Esophagus mucosa (tissue), 1 donor: ENCODE measurements at regions not wholly inside any gene's neighbourhood (a gene's known extent, or its start where the extent isn't known, plus 50 kb on each side); places are given as distances from the start of the nearest gene placed in this dataset.

Experiments
- ATAC-seq: fragments of 200-7000 bp; cut with Tn5 transposase; one replicate; pipeline ENCODE4 v1.9.1; 2020
- donor health status: DM: yes; HTN: yes; CAD: no.

GRCh38 chr16:59783191-59783590 lies 1049.1 kb upstream of the GOT2 start:
- no peak for ATAC-seq

DNA sequence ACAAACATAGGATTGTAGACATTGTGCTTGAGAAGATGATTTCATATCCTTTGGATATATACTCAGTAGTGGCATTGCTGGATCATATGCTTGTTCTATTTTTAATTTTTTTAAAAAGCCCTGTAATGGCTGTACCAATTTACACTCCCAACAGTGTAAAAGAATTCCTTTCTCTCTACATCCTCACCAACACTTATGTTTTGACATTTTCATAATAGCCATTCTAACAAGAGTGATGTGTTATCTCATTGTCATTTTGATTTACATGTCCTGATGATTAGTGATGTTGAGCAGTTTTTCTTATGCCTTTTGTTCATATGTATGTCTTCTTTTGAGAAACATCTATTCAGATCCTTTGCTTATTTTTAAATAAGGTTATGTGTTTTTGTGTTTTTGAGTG lies 1039.2 kb upstream of the GOT2 start:
- ATAC-seq, result no peak

GRCh38 chr16:59759296-59759695 lies 1025.2 kb upstream of the GOT2 start:
- no peak for ATAC-seq

DNA sequence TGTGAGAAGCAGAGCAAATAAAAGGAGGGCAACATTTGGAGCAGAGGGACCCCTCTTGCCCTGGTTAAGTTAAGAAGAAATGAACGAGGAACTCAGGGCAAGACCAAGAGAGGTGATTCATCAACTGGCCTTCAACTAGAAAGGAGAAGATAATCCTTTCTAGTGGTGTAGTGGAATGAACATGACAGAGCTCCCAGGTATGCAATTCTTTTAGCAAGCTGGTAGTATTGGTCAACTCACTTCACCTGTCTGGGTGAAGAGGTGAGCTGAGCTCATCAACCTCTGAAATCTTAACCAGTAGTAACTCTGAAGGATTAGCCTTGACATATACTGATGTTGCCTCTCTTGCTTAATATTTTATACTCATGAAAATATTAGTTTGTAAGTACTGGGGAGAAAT lies 1024.7 kb upstream of the GOT2 start:
- no peak for ATAC-seq

DNA sequence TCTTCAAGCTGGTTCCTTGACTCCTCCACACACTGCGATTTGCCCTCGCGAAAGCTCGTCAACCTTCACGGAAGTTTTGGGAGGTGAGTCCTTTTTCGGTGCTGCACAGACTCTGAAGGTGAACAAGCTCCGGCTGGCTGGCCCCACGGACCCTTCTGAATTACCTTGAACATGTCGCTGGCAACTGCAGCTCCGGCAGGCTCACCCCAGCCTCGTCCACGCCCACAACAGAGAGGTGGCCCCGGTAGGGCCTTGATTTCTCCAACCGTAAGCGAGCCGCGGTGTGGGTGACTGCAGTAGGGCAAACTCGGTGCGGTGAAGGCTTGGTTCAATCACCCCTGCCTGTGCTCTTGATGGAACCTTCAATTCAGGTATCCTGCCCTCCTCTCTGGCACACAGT lies 1020.7 kb upstream of the GOT2 start:
- ATAC-seq, result no peak

DNA sequence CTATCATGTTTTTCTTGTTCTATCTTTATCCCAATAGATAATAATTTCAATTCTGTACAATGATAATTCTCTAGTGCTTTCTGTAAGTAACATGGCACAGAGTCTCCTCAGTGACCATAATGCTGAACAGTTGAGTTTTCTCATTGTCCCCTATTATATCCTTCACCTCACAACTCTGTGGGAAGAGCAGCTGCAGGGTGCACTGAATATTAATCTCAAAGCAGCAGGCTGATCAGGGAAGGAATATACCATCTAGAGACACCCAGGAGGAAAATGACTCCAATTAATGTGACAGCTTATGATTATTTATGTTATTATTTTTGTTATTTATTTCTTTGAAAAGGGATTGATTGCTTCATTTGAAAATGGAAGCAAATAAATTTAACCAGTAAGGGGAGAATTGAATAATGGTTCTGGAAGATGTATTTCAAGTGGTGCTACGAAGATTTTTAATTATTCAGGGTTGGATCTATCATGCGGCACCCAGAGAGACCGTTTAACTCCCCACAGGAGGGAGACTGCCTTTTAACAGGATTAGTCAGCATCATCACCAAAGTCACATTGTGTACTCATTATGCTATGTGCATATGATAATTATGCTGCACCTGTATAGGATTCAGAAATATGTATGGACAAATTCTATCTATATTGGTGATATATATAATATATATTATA lies 1015.7 kb upstream of the GOT2 start:
- ATAC-seq, result no peak

- ATAC-seq, result no peak
Observed at GRCh38 chr16:59748531-59748930, 1014.4 kb upstream of the GOT2 start.

GRCh38 chr16:59743504-59743903 lies 1009.4 kb upstream of the GOT2 start:
- ATAC-seq, result no peak

DNA sequence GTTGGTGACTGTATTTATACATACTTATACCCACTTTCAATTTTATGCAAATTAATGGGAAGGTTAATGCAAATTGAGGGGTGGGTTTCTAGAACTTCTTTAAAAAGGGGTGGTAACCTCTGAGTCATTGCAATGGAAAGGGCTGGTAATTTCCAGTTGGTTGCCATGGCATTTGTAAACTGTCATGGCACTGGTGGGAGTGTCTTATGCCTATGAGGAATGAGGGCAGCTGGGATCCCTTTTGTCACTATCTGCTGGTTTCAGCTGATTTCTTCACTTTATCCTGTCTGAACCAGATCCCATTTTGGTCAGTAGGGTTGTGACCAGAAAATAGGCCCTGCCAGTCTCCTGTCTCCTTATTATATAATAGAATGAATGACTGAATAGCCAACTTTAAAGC lies 1006.7 kb upstream of the GOT2 start:
- ATAC-seq, result no peak

GRCh38 chr16:59737274-59737673 lies 1003.2 kb upstream of the GOT2 start:
- no peak for ATAC-seq

- no peak for ATAC-seq
Observed at GRCh38 chr16:59733321-59733720, 999.2 kb upstream of the GOT2 start.

DNA sequence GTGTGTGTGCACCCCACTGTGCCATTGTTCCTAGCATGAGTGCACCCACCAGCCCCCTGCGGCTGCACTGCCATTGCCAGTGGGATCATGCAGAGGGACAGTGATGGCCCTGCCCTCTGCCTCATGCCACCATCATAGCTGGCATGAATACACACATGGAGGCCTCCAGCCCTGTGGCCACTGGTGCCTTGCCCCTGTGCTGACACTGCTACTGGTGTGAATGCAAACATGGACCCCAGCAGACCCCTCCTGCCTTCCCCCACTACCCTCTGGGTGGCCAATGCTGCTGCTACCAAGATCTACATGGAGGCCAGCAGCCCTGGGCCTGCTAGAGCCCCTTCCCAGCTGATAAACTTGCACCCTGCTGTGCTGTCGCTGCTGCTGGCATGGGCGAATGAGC lies 995.5 kb upstream of the GOT2 start:
- no peak for ATAC-seq

GRCh38 chr16:59719121-59719520 lies 985.0 kb upstream of the GOT2 start:
- no peak for ATAC-seq

GRCh38 chr16:59707436-59708226 lies 973.5 kb upstream of the GOT2 start:
- ATAC-seq, result no peak

- no peak for ATAC-seq
Observed at GRCh38 chr16:59701963-59702930, 968.1 kb upstream of the GOT2 start.

GRCh38 chr16:59699786-59700185 lies 965.7 kb upstream of the GOT2 start:
- ATAC-seq, result no peak

DNA sequence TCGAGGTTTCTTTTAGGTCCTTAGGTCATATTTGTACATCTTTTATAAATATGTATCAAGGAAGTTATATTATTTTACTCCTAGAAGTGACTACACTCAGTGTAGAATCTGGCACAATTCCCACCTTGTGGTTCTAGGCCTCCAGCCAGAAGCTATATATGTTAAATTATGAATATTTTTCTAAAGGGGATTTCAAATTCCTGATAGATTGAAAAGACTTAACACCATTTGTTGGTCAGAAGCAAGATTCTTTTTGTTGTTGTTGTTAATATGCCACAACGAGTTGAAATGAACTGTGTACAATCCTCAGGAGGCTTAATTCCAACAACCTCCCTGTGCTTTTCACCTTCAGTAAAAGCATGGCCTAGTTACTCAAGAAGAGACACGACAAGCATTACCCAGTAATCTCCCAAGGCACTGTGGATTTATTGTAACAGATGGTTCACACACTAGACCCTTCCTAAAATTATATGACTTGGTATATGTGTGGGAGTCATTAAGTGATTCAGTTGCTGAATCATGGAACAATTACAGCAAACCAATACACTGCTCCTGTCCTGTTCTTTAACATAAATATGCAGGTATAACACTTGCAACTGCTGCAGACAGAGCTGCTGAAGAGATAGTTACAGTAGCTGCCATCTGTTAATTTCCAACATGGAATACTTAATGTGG lies 964.4 kb upstream of the GOT2 start:
- ATAC-seq, result no peak

DNA sequence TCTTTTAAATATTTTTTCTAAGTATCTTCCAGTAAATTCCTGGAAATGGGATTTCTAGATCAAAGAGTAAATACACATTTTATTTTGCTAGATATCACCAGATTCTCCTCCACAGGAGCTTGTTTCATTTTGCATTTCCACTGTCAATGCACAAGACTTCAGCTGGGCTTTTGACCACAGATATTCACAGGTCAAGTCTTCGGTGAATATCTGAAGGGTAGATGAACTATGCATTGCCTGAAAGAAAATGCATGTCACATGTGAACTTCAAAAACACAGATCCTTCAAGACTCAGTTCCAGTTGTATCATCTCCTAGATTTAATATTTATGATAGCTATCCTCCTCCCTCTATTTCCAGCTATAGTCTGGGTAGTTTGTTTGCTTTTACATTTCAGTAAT lies 963.6 kb upstream of the GOT2 start:
- no peak for ATAC-seq

- ATAC-seq, result no peak
Observed at GRCh38 chr16:59697236-59697635, 963.1 kb upstream of the GOT2 start.

- no peak for ATAC-seq
Observed at GRCh38 chr16:59696495-59696894, 962.4 kb upstream of the GOT2 start.

DNA sequence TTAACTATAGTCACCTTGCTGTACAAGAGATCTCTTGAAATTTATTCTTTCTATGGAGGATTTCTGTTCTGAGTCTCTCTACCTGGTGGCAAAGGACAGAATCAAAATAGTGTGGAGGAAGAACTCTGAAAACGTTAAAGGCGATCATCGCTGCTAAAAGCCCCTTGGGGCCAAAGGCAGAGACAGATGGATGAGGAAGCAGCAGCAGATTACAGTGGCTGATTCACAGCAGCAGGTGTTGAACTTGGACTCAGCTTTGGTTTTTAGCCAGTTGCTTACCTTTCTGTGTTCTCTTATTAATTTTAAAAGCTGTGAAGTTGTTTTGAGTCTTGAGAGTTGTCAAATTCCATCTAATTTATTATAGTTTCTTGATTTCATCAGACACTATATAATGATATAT lies 956.1 kb upstream of the GOT2 start:
- ATAC-seq, result no peak

- ATAC-seq, result no peak
Observed at GRCh38 chr16:59688006-59688405, 953.9 kb upstream of the GOT2 start.

DNA sequence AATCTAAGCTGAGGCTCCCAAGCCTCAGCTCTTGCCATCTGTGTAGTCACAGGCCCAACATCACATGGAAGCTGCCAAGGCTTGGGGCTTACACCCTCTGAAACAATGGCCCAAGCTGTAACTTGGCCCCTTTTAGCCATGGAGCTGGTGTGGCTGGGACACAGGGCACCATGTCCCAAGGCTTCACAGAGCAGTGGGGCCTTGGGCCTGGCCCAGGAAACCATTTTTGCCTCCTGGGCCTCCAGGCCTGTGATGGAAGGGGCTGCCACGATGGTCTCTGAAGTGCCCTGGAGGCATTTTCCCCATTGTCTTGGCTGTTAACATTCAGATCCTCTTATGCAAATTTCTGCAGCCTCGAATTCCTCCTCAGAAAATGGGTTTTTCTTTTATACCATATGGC lies 952.3 kb upstream of the GOT2 start:
- ATAC-seq, result no peak
